Psoas muscle (tissue), 7 donors: ENCODE measurements at regions not wholly inside any gene's neighbourhood (a gene's known extent, or its start where the extent isn't known, plus 50 kb on each side); places are given as distances from the start of the nearest gene placed in this dataset.

Experiments used
- ATAC-seq, 4 donors: fragments of 200-7000 bp; cut with Tn5 transposase; one replicate each; pipeline ENCODE4 v1.9.1; 2020; ENCODE audit warnings: moderate library complexity in 3 of 4, mild to moderate bottlenecking in 2 of 4
- DNase-seq, 2 donors: peaks; one replicate each; pipeline ENCODE4 v3.0.0-alpha.2; 2020
- H3K27ac ChIP-seq: fragments of 200-600 bp; one replicate; pipeline ENCODE4 v1.8.0; 2022
- H3K27me3 ChIP-seq, 3 donors: fragments of 200-600 bp in 1 of 3; one replicate each; pipeline versions ENCODE4 v1.6.1 to v1.8.0; 2013 to 2022; ENCODE audit warnings: low read length in 2 of 3, mild to moderate bottlenecking in 2 of 3, moderate library complexity in 1 of 3; ENCODE audit not compliant: insufficient read depth in 3 of 3
- H3K36me3 ChIP-seq, 2 donors: fragments of 200-600 bp in 1 of 2; one replicate each; pipeline versions ENCODE4 v1.6.1 to v1.8.0; 2013 to 2022; ENCODE audit warnings: low read depth in 1 of 2, mild to moderate bottlenecking in 1 of 2, moderate library complexity in 1 of 2; ENCODE audit not compliant: insufficient read depth in 1 of 2
- H3K4me1 ChIP-seq: fragments of 200-600 bp; one replicate; pipeline ENCODE4 v1.8.0; 2022
- H3K4me3 ChIP-seq: fragments of 200-600 bp; one replicate; pipeline ENCODE4 v1.8.0; 2022; ENCODE audit warnings: mild to moderate bottlenecking
- H3K9me3 ChIP-seq: fragments of 200-600 bp; one replicate; pipeline ENCODE4 v1.8.0; 2022
- CTCF ChIP-seq: fragments of 200-600 bp; IDR thresholded peaks from one replicate; pipeline ENCODE4 v1.8.0; 2022; ENCODE audit warnings: antibody characterized with exemption
- WGBS, 3 donors: extraction: QIAGEN DNeasy Blood & Tissue Kit; methylation state at CpG; one replicate each; pipeline versions ENCODE4 v1.1.6 to v1.1.7; 2013; 5-methylcytosine and 5-hydroxymethylcytosine counted together
- intact Hi-C, 2 donors: fragments of 100-400 bp; cut with DNase I; formaldehyde crosslinking; loops; one replicate each; pipeline versions ENCODE4 v1.11.0 to v1.14.2; 2022
- donor health status: healthy with polysubstance abuse.
- donor health status: DM: no; HTN: no; CAD: no; lungs with moderate emphysema.
- donor health status: Bipolar disorder and iron deficiency.
- donor health status: healthy.
- donor health status: DM: yes; HTN: yes; CAD: no.
- donor health status: DM: no; HTN: no; CAD: no.
- donor health status: DM: yes; HTN: yes; CAD: no.

- H3K27me3 ChIP-seq: no peaks in the 10 kb centered on the region
- H3K4me1 ChIP-seq: no peaks in the 10 kb centered on the region
- 79 to 91% (median 87%) methylated on average over 3 of the region's 3 CpGs for WGBS, 3 donors
- DNase-seq: no peak
- H3K36me3 ChIP-seq: no peaks in the 10 kb centered on the region
- no peak overlapping the region for H3K27ac ChIP-seq
- no peak for ATAC-seq
- no peak for TF ChIP-seq CTCF
- intact Hi-C loops: no loop called here
- H3K9me3 ChIP-seq: no peaks in the 10 kb centered on the region
- H3K4me3 ChIP-seq: no peak overlapping the region
Measured at GRCh38 chr1:82091265-82091664, 290.5 kb downstream of the ADGRL2 start.

- Histone ChIP-seq H3K4me1 (no peaks in the 10 kb centered on the region), H3K36me3 (no peaks in the 10 kb centered on the region), H3K27me3 (no peaks in the 10 kb centered on the region), H3K4me3 (no peak overlapping the region), H3K9me3 (no peaks in the 10 kb centered on the region), H3K27ac (no peak overlapping the region)
- no peak for TF ChIP-seq CTCF
- no peak for ATAC-seq
- intact Hi-C loops: no loop called here
- no peak for DNase-seq
- 82 to 89% (median 84%) methylated on average over 1 of the region's 1 CpG for WGBS, 3 donors
Measured at GRCh38 chr1:82090104-82090503, 289.4 kb downstream of the ADGRL2 start.

GRCh38 chr1:82086739-82087138 lies 286.0 kb downstream of the ADGRL2 start:
- Histone ChIP-seq H3K36me3 (no peaks in the 10 kb centered on the region), H3K27me3 (no peaks in the 10 kb centered on the region), H3K4me3 (no peak overlapping the region), H3K9me3 (no peaks in the 10 kb centered on the region), H3K4me1 (no peaks in the 10 kb centered on the region), H3K27ac (no peak overlapping the region)
- ATAC-seq (no peak), DNase-seq (no peak)
- 23 to 34% (median 31%) methylated on average over 2 of the region's 2 CpGs for WGBS, 3 donors
- intact Hi-C loops: no loop called here
- TF ChIP-seq CTCF: no peak

GRCh38 chr1:82079607-82080006 lies 278.9 kb downstream of the ADGRL2 start:
- Histone ChIP-seq H3K9me3 (no peaks in the 10 kb centered on the region), H3K36me3 (no peaks in the 10 kb centered on the region), H3K4me3 (no peak overlapping the region), H3K4me1 (no peaks in the 10 kb centered on the region), H3K27ac (no peak overlapping the region), H3K27me3 (no peaks in the 10 kb centered on the region)
- intact Hi-C loops: no loop called here
- TF ChIP-seq CTCF: no peak
- whole genome bisulfite sequencing, 3 donors: 92 to 96% (median 93%) methylated on average over 1 of the region's 1 CpG
- no peak for DNase-seq
- ATAC-seq: no peak

- Histone ChIP-seq H3K36me3 (no peaks in the 10 kb centered on the region), H3K9me3 (no peaks in the 10 kb centered on the region), H3K4me3 (no peak overlapping the region), H3K27me3 (no peaks in the 10 kb centered on the region), H3K27ac (no peak overlapping the region), H3K4me1 (no peaks in the 10 kb centered on the region)
- DNase-seq (no peak), ATAC-seq (no peak)
- TF ChIP-seq CTCF: no peak
- intact Hi-C loops: no loop called here
- WGBS, 3 donors: 63 to 96% (median 78%) methylated on average over 1 of the region's 1 CpG
Measured at GRCh38 chr1:82073659-82074058, 272.9 kb downstream of the ADGRL2 start.
